GM18868 (cell line): ENCODE measurements at regions not wholly inside any gene's neighbourhood (a gene's known extent, or its start where the extent isn't known, plus 50 kb on each side); places are given as distances from the start of the nearest gene placed in this dataset.

Experiments used
- ATAC-seq: cut with Tn5 transposase; IDR thresholded peaks from one replicate; pipeline ENCODE4 v1.9.1; 2021; ENCODE audit warnings: mild to moderate bottlenecking, moderate library complexity; ENCODE audit not compliant: unreplicated experiment

DNA sequence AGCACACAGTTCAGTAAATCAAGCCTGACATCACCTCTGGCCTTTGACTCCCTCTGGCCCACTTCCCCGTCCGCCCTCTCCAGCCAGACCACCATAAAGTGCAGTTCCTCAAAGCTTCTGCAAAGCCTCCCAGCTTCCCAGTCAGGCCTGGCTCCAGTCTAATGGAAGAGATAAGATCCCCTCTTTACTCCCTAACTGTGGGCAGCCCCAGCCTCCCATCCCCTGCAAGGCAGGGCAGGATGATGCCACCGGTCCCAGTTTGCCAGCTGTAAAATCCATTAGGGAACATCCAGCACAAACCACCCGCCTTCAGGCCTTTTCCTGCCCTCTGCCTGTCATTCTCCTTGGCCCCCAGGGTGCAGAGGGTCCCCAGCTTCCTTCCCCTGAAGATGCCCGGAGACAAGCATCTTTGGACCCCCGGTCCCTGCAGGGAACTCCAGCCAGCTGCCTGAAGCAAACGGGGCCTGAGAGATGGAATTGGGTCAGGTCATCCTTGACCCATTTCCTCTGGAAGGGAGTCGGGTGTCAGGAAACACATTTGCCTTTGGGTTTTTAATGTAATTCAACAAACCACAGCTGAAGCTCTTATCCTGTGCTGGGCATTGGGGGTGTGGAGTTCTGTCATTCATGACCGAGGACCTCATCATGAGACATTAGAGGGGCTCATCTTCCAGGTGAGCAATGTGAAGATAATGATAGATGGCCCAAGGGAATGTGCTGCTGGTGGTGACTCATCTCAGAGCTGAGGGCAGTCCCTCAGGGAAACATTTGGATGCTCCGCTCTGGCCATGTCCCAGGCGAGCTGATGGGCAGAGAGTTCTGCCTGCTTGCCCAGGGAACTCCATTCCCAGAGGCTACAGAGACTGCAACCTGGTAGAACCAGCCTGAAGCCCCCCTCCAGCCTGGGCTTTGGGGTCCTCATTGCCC is 93.8 kb upstream of the CLMN start:
- ATAC-seq: no peak

DNA sequence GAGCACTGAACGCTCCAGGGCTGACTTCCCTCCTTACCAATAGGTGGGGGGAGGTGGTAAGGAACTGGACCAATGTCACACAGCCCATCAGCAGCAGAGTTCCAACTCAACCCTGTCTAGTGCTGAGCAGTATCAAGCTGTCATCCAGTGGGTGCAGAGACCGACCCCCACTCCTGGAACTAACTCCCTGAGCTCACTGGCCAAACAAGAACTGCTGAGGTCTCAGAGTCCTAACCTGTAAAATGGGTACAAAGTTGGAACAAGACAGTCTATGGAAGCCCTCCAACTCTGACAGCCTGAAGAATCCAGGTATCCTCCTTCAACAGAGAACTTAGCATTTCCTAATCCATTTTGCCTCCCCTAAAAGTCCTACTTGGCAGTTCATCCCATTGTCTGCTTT is 91.1 kb upstream of the CLMN start:
- ATAC-seq: no peak

DNA sequence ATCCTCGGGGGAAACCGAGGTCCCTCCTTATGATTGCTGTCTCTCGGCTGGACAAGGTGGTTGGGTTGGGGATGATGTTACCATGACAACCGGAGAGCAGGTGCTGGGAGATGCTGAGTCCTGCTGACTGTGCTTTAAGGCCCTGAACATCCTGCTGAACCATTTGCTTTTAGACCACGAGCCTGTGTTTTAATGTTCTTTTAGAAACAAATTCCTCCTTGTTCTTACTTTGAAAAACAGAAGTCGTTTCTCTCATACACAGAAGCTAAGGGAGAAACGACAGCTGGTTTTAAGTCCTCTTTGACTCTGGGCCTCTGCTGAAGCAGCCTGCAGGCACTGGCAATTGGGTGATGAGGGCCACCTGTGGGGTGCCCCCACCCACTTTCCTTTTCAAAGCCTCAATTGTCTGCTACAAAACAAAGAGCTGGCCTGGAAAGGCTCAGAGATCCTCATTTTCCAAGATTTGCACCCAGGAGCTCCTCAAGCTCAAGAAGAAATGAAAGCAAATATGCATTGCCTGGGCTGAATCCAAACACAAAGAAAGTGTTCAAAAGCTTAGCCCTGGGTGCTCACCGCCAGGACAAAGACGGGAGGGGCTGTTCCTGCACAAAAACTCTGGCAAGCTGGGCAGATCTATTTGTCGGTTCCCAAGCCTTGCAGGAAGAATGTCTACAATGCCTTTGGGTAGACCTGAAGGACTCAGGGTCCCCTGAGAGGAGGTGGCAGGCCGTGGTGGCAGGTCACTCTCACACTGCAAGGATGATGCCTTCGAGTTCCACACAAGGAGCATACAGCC is 90.0 kb upstream of the CLMN start:
- ATAC-seq: no peak

- no peak for ATAC-seq
Measured at GRCh38 chr14:95408731-95409476, 89.2 kb upstream of the CLMN start.

DNA sequence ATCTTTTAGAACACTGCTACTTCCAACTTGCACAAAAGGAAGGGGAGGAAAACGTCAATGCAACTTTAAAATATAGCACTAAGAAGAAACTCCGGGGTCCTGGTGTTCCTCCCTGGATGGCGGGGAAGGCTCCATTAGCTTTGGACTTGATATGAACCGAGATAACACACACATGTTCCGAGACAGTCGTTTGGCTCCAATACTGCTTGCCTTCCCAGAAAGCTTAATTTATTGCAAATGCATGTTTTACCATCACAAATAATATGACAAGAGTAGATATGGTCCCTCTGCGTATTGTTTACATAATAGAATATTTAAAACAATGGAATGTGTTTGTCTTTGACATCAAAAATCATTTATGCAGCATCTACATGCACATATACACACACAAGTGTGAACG is 87.6 kb upstream of the CLMN start:
- no peak for ATAC-seq

GRCh38 chr14:95406756-95407277 is 87.1 kb upstream of the CLMN start:
- no peak for ATAC-seq

- ATAC-seq: no peak
Measured at GRCh38 chr14:95404583-95404982, 84.9 kb upstream of the CLMN start.

- no peak for ATAC-seq
Measured at GRCh38 chr14:95402578-95402977, 82.9 kb upstream of the CLMN start.

- ATAC-seq: no peak
Measured at GRCh38 chr14:95402176-95402575, 82.5 kb upstream of the CLMN start.

DNA sequence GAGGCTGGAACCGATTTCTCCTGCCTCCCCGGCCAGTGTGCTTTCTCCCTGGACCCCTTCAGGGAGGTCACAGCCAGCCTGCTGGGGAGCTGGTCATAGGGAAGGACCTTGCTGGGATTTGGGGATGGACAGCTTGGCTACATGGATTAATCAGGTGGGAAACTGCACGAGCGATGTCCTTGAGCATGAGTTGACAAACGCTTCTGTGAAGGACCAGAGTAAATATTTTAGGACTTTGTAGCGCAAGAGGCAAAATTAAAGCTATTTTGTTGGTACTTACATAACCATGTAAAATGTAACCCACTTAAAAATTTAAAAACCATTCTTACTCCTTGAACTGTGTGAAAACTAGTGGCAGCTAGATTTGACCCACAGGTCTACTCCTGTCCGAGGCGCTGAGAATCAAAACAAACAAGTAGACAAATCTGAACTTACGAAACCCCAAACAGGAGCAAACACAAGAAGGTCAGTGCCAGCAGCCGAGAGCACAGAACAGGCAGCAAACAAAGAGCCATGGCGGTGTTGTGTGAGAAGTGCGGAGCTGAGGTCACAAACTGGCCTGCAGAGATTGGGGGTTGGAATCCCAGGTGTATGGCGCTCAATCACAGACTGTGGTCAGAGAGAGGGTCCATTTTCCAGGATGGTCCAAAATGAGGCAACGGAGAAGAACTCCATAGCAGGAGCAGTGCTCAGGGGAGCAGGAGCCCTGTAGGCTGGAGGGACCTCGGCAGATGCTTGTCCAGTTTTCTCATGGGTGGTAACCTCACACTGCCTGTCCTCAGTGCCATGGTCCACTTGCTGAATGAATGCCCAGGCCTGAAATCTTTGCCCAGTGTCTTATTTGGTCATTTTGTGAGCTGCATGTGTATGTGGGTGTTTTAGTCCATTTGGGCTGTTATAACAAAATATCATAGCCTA is 79.2 kb upstream of the CLMN start:
- ATAC-seq: no peak

DNA sequence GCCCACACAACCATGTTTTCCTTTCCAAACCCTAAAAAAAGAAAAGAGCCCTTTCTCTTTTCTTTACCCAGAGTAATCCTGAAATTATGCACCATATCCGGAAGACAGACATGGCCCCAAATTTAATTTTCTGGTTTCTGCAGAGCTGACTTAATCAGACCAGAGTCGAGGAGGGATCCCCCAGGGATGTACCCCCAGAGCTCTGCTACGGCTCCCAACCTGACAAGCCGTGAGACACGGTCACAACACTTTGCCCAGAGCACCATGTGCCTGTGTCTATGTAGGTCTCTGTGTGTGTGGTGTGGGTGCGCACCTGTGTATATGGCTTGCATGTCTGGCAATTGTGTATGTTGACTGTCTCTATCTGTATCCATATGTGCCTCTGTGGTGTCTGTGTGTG is 77.6 kb upstream of the CLMN start:
- no peak for ATAC-seq

DNA sequence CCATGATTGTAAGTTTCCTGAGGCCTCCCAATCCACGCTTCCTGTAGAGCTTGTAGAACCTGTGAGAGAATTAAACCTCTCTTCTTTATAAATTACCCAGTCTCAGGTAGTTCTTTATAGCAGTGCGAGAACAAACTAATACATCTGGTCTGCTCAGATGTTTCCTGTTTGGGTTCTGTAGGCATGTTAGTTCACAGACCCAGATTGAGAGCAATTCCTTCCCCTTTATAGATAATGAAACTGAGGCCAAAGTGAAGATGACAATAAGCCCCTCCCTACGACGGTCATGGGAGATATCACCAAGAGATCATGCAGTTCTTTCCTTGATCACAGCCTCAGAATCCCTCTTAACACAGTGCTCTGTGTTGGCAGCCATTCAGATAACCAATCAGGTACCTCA is 76.5 kb upstream of the CLMN start:
- ATAC-seq: no peak

GRCh38 chr14:95395098-95395737 is 75.5 kb upstream of the CLMN start:
- no peak for ATAC-seq

GRCh38 chr14:95394297-95395097 is 74.8 kb upstream of the CLMN start:
- ATAC-seq: no peak

DNA sequence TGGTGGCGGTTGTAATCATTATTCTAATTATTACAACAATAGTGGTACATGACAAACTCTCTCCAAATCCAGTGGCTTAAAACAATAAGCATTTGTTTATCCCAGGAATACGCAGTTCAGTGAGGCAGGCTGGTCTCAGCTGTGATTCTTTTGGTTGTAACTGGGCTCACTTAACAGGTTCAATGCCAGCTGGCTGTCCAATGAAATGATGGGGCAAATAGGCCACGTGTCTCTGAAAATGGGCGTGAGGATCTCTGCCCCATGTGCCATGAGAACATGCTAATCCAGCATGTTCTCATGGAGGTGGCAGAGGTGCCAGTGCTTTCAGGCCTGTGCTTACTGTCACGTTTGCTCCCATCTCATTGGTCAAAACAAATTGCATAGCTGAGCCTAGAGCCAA is 73.1 kb upstream of the CLMN start:
- ATAC-seq: no peak

- no peak for ATAC-seq
Measured at GRCh38 chr14:95391331-95391730, 71.6 kb upstream of the CLMN start.

DNA sequence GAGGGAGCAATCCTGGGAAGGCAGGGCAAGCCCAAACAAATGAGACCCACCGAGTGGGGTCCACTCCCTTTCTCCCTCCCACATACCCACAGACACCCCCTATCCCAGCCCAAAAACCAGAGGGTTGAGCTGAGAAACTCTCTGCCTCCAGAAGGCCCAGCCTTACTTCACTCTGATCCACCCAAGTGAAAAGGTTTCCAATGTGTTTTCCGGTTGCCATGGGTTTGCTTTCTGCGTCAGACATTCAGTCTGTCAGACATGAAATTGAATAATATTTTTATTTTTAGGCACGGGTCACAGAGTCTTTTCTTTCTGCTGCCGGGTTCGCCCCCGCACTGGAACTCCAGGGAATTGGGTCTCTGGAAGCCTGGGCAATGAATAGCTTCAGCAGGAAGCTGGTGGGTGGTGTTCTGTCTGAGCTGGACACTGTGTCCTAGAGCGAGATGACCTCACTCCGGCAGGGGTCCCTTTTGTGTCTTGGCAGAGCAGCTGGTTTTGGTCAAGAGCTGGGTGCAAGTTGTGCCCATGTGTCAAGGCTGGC is 69.8 kb upstream of the CLMN start:
- no peak for ATAC-seq

DNA sequence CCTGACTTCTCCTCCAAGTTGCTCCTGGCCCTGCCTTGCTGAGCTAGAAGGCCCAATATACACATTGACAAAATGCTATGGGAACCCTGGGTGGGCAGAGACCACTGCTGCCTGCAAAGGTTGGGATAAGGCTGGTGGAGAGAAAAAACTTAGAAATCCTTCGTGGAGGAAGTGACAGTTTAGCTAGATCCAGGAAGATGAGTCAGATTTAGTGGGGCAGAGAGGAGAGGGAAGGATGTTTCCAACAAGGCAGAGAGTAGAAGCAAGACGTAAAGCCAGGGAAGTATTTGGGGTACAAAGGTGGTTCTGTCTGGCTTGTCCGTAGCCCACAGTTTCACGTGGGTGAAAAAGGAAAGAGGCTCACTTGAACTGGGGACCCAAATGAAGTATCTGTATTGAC is 69.0 kb upstream of the CLMN start:
- ATAC-seq: no peak
